Sigmoid colon (tissue), 4 donors: ENCODE measurements at regions not wholly inside any gene's neighbourhood (a gene's known extent, or its start where the extent isn't known, plus 50 kb on each side); places are given as distances from the start of the nearest gene placed in this dataset.

ENCODE experiments used
- CTCF ChIP-seq, 4 experiments: fragments of 450-650 bp in 3 of 4; fragments of 200-600 bp in 1 of 4; IDR thresholded peaks; one replicate each; pipeline ENCODE4 v1.5.1; 2016 to 2019; ENCODE audit warnings: antibody characterized with exemption in 4 of 4, mild to moderate bottlenecking in 3 of 4, moderate library complexity in 2 of 4
- POLR2A ChIP-seq, 2 donors: fragments of 450-650 bp; IDR thresholded peaks; one replicate each; pipeline ENCODE4 v1.6.1; 2016; ENCODE audit warnings: antibody characterized with exemption in 2 of 2, mild to moderate bottlenecking in 2 of 2, moderate library complexity in 2 of 2
- POLR2AphosphoS5 ChIP-seq, 4 donors: sonication (generic); formaldehyde crosslinking; IDR thresholded peaks; one replicate each; pipeline ENCODE4 v1.6.1; 2017; ENCODE audit warnings: antibody characterized with exemption in 4 of 4

GRCh38 chr6:80938131-80938530, 814.4 kb downstream of the TENT5A start:
- no peak for TF ChIP-seq CTCF (IDR thresholded peaks at IDR 0.05)
- no peak for TF ChIP-seq POLR2AphosphoS5 (IDR thresholded peaks at IDR 0.05)
- TF ChIP-seq POLR2A (IDR thresholded peaks at IDR 0.05): no peak
